ENCODE measurements at regions not wholly inside any gene's neighbourhood (a gene's known extent, or its start where the extent isn't known, plus 50 kb on each side); places are given as distances from the start of the nearest gene placed in this dataset.
A peak's percentile ranks its signal among the peaks of the same experiment; 100 is the strongest.

GRCh38 chr3:3599016-3599415 is 200.2 kb upstream of the LRRN1 start:
- no peak for TF ChIP-seq Cebpa-rat (IDR thresholded peaks at IDR 0.05)
- no peak overlapping the region for H3K27ac ChIP-seq
- H3K4me2 ChIP-seq: no peak overlapping the region
- H3K9me3 ChIP-seq (replicated peaks in 1 of 11): peaks cover 0 to 7% (median 0%) of the 10 kb centered on the region in 11 experiments; a peak in 2 of 22 replicates
- no peaks in the 10 kb centered on the region for H4K20me1 ChIP-seq
- peaks cover 0 to 10% (median 7%) of the 10 kb centered on the region in 10 experiments; a peak in 12 of 20 replicates for H3K4me1 ChIP-seq
- no peaks in the 10 kb centered on the region for H3K36me3 ChIP-seq
- H3K27me3 ChIP-seq: no peaks in the 10 kb centered on the region
- no peak overlapping the region for H3K9ac ChIP-seq
- no peak overlapping the region for H3K4me3 ChIP-seq

DNA sequence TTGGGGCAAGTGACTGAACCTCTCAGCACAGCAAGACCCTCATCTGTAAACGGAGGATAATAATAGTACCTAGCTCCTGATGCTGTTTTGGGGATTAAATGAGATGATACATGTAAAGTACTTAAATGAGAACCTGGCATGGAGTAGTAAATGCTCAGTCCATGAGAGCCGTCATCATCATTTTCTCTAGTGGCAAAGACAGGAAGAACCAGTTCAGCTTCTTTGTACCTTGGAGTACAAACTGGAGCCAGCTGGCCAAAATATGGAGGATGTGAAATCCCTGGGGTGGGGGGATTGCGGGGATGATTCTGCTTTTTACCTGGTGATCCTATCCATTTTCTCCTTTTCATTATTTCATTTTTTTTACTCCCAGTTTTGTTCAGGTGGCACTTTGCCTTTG is 204.2 kb upstream of the LRRN1 start:
- Histone ChIP-seq H3K4me3 (no peak overlapping the region), H3K27ac (no peak overlapping the region), H3K9me3 (replicated peaks in 1 of 11) (peaks cover 0 to 14% (median 7%) of the 10 kb centered on the region in 11 experiments; a peak in 7 of 22 replicates), H3K4me1 (peaks cover 0 to 11% (median 8%) of the 10 kb centered on the region in 10 experiments; a peak in 16 of 20 replicates), H3K9ac (no peak overlapping the region), H3K4me2 (no peak overlapping the region), H3K27me3 (peaks cover 0 to 4% (median 0%) of the 10 kb centered on the region in 11 experiments; a peak in 3 of 22 replicates), H4K20me1 (no peaks in the 10 kb centered on the region), H3K36me3 (no peaks in the 10 kb centered on the region)
- TF ChIP-seq Cebpa-rat (IDR thresholded peaks at IDR 0.05): no peak

GRCh38 chr3:3589715-3590130 is 209.5 kb upstream of the LRRN1 start:
- Histone ChIP-seq H3K4me2 (peak overlapping the region in 10 of 11 experiments; percentile 39 to 85 (median 66); a peak in 21 of 22 replicates), H3K27ac (peak overlapping the region in 8 of 11 experiments; percentile 28 to 74 (median 68); a peak in 15 of 22 replicates), H3K4me3 (no peak overlapping the region; a peak in 1 of 20 replicates), H4K20me1 (no peaks in the 10 kb centered on the region), H3K9me3 (replicated peaks in 1 of 11) (peaks cover 0 to 10% (median 6%) of the 10 kb centered on the region in 11 experiments; a peak in 6 of 22 replicates), H3K27me3 (peaks cover 0 to 4% (median 0%) of the 10 kb centered on the region in 11 experiments; a peak in 3 of 22 replicates), H3K36me3 (no peaks in the 10 kb centered on the region), H3K4me1 (peaks cover 7 to 24% (median 17%) of the 10 kb centered on the region in 10 experiments; a peak in 18 of 20 replicates), H3K9ac (peak overlapping the region in 5 of 11 experiments; percentile 21 to 54 (median 34); a peak in 7 of 22 replicates)
- TF ChIP-seq Cebpa-rat (IDR thresholded peaks at IDR 0.05): peak in 8 of 11 experiments; percentile 39 to 96 (median 77); a peak in 12 of 22 replicates

DNA sequence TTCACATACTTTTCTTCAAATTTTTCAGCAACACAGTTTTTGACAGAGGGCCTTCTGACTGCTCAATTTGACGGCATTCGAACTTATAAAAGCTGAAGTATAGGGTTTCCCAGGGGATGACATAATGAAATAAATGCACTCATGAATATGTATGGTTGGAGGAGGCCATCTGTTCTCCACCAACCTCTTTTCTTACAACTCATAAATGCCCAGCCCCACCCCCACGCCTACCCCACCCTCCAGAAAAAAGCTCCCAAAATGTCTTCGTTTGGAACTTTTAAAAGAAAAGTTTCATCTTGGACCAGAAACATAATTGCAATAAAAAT is 211.6 kb upstream of the LRRN1 start:
- no peak overlapping the region for H3K9ac ChIP-seq
- no peak overlapping the region for H3K4me3 ChIP-seq
- peaks cover 0 to 10% (median 6%) of the 10 kb centered on the region in 11 experiments; a peak in 6 of 22 replicates for H3K9me3 ChIP-seq (replicated peaks in 1 of 11)
- TF ChIP-seq Cebpa-rat (IDR thresholded peaks at IDR 0.05): no peak
- H4K20me1 ChIP-seq: no peaks in the 10 kb centered on the region
- no peak overlapping the region for H3K27ac ChIP-seq
- no peak overlapping the region for H3K4me2 ChIP-seq
- H3K27me3 ChIP-seq: peaks cover 0 to 4% (median 0%) of the 10 kb centered on the region in 11 experiments; a peak in 3 of 22 replicates
- H3K4me1 ChIP-seq: peaks cover 7 to 24% (median 17%) of the 10 kb centered on the region in 10 experiments; a peak in 18 of 20 replicates
- H3K36me3 ChIP-seq: no peaks in the 10 kb centered on the region

- no peak overlapping the region for H3K4me2 ChIP-seq
- no peak overlapping the region for H3K9ac ChIP-seq
- H3K4me1 ChIP-seq: peaks cover 7 to 24% (median 17%) of the 10 kb centered on the region in 10 experiments; a peak in 18 of 20 replicates
- H3K27ac ChIP-seq: no peak overlapping the region
- peaks cover 0 to 4% (median 0%) of the 10 kb centered on the region in 11 experiments; a peak in 3 of 22 replicates for H3K27me3 ChIP-seq
- H3K36me3 ChIP-seq: no peaks in the 10 kb centered on the region
- no peak overlapping the region for H3K4me3 ChIP-seq
- H3K9me3 ChIP-seq (replicated peaks in 1 of 11): peaks cover 0 to 9% (median 5%) of the 10 kb centered on the region in 11 experiments; a peak in 6 of 22 replicates
- no peak for TF ChIP-seq Cebpa-rat (IDR thresholded peaks at IDR 0.05)
- no peaks in the 10 kb centered on the region for H4K20me1 ChIP-seq
Observed at GRCh38 chr3:3586843-3587646, 212.2 kb upstream of the LRRN1 start.

- TF ChIP-seq Cebpa-rat (IDR thresholded peaks at IDR 0.05): no peak
- H4K20me1 ChIP-seq: no peaks in the 10 kb centered on the region
- peaks cover 0 to 4% (median 0%) of the 10 kb centered on the region in 11 experiments; a peak in 3 of 22 replicates for H3K27me3 ChIP-seq
- H3K9me3 ChIP-seq (replicated peaks in 1 of 11): 0 out of 22 replicates have a peak, but pooled peaks cover 0 to 4% (median 0%) of the 10 kb centered on the region in 11 experiments
- no peaks in the 10 kb centered on the region for H3K36me3 ChIP-seq
- H3K4me1 ChIP-seq: peaks cover 7 to 24% (median 17%) of the 10 kb centered on the region in 10 experiments; a peak in 18 of 20 replicates
- H3K9ac ChIP-seq: no peak overlapping the region
- H3K4me3 ChIP-seq: no peak overlapping the region
- no peak overlapping the region for H3K27ac ChIP-seq
- H3K4me2 ChIP-seq: no peak overlapping the region
Observed at GRCh38 chr3:3586336-3586735, 212.9 kb upstream of the LRRN1 start.

DNA sequence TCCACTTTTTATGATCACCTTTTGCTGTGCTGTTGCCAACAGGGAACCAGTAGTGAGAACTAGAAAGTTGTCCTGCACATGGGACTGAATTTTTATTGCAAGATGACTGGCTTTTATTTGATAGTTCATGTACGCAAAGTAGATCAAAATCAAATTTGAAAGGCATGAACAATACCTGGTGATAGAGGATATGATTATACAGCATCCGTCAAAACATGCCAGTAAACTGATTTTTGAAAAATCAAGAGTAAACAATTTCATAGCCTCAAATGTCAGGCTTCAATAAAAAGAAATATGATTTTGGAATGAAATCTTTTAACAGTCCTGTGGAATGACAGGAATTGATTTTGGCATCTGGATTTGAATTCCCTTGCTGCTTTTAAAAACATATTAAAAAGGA is 219.6 kb upstream of the LRRN1 start:
- Histone ChIP-seq H3K4me2 (no peak overlapping the region), H3K9ac (no peak overlapping the region)

GRCh38 chr3:3578718-3579117 is 220.5 kb upstream of the LRRN1 start:
- no peaks in the 10 kb centered on the region for H3K27me3 ChIP-seq
- H3K4me3 ChIP-seq: no peak overlapping the region
- peaks cover 0 to 5% (median 1%) of the 10 kb centered on the region in 10 experiments; a peak in 5 of 20 replicates for H3K4me1 ChIP-seq
- H3K9ac ChIP-seq: no peak overlapping the region
- no peaks in the 10 kb centered on the region for H3K9me3 ChIP-seq (replicated peaks in 1 of 11)
- no peak for TF ChIP-seq Cebpa-rat (IDR thresholded peaks at IDR 0.05)
- no peaks in the 10 kb centered on the region for H3K36me3 ChIP-seq
- no peaks in the 10 kb centered on the region; a peak in 1 of 22 replicates for H4K20me1 ChIP-seq
- no peak overlapping the region for H3K4me2 ChIP-seq
- H3K27ac ChIP-seq: no peak overlapping the region

More for the DNA sequence above, 219.6 kb upstream of the LRRN1 start:
- H3K27me3 ChIP-seq: no peaks in the 10 kb centered on the region
- H3K27ac ChIP-seq: no peak overlapping the region
- no peak overlapping the region for H3K4me3 ChIP-seq
- no peaks in the 10 kb centered on the region; a peak in 1 of 22 replicates for H4K20me1 ChIP-seq
- no peaks in the 10 kb centered on the region for H3K9me3 ChIP-seq (replicated peaks in 1 of 11)
- no peak for TF ChIP-seq Cebpa-rat (IDR thresholded peaks at IDR 0.05)
- H3K4me1 ChIP-seq: no peaks in the 10 kb centered on the region
- H3K36me3 ChIP-seq: no peaks in the 10 kb centered on the region

- H3K4me3 ChIP-seq: no peak overlapping the region
- H3K36me3 ChIP-seq: no peaks in the 10 kb centered on the region
- H3K9me3 ChIP-seq (replicated peaks in 1 of 11): no peaks in the 10 kb centered on the region
- TF ChIP-seq Cebpa-rat (IDR thresholded peaks at IDR 0.05): no peak
- no peak overlapping the region for H3K9ac ChIP-seq
- peaks cover 0 to 11% (median 3%) of the 10 kb centered on the region in 10 experiments; a peak in 5 of 20 replicates for H3K4me1 ChIP-seq
- H3K27me3 ChIP-seq: no peaks in the 10 kb centered on the region
- no peaks in the 10 kb centered on the region; a peak in 1 of 22 replicates for H4K20me1 ChIP-seq
- H3K4me2 ChIP-seq: no peak overlapping the region
- H3K27ac ChIP-seq: no peak overlapping the region
Observed at GRCh38 chr3:3577823-3578222, 221.4 kb upstream of the LRRN1 start.
